CD14-positive monocyte (primary cell): ENCODE measurements at regions not wholly inside any gene's neighbourhood (a gene's known extent, or its start where the extent isn't known, plus 50 kb on each side); places are given as distances from the start of the nearest gene placed in this dataset.

Source experiments
- DNase-seq, 3 donors: peaks; one replicate each; pipeline ENCODE4 v3.0.0-alpha.2; 2011 to 2022
- H2AFZ ChIP-seq: 2 replicates; pipeline ENCODE4 v1.6.0; 2012; ENCODE audit warnings: mild to moderate bottlenecking, low read depth, low read length, inconsistent platforms; ENCODE audit not compliant: insufficient read depth, poor library complexity, severe bottlenecking
- H3K27ac ChIP-seq, 2 donors: 1 replicate in 1 of 2; 2 replicates in 1 of 2; pipeline ENCODE4 v1.5.1; 2012 to 2013; ENCODE audit warnings: low read length in 2 of 2, control low read depth in 1 of 2, inconsistent platforms in 1 of 2, low read depth in 1 of 2, mild to moderate bottlenecking in 1 of 2
- H3K27me3 ChIP-seq, 2 donors: one replicate each; pipeline versions ENCODE4 v1.6.0 to v1.6.1; 2011 to 2013; ENCODE audit warnings: low read length in 2 of 2; ENCODE audit not compliant: control insufficient read depth in 2 of 2, insufficient read depth in 2 of 2
- H3K36me3 ChIP-seq, 2 donors: replicated peaks in 1 of 2; 1 replicate in 1 of 2; 2 replicates in 1 of 2; pipeline versions ENCODE4 v1.5.1 to v1.6.1; 2012 to 2013; ENCODE audit warnings: low read length in 2 of 2, control low read depth in 1 of 2, inconsistent platforms in 1 of 2, mild to moderate bottlenecking in 1 of 2; ENCODE audit not compliant: insufficient read depth in 2 of 2, control insufficient read depth in 1 of 2
- H3K4me1 ChIP-seq, 2 donors: 1 replicate in 1 of 2; 2 replicates in 1 of 2; pipeline versions ENCODE4 v1.5.1 to v1.6.1; 2012 to 2013; ENCODE audit warnings: low read length in 2 of 2, control low read depth in 1 of 2, inconsistent platforms in 1 of 2, mild to moderate bottlenecking in 1 of 2, moderate library complexity in 1 of 2; ENCODE audit not compliant: insufficient read depth in 2 of 2, control insufficient read depth in 1 of 2
- H3K4me2 ChIP-seq: replicated peaks from 2 replicates; pipeline ENCODE3; 2012; ENCODE audit warnings: low read length, moderate library complexity, mild to moderate bottlenecking; ENCODE audit not compliant: poor library complexity, severe bottlenecking; ENCODE audit errors: extremely low read depth
- H3K4me3 ChIP-seq, 3 experiments: fragments of 200-600 bp in 1 of 3; sonication (generic) in 1 of 3; replicated peaks in 1 of 3; 1 replicate in 2 of 3; 2 replicates in 1 of 3; pipeline ENCODE4 v1.5.1; 2011 to 2013; ENCODE audit warnings: low read length in 3 of 3, mild to moderate bottlenecking in 3 of 3, control low read depth in 2 of 3, low read depth in 2 of 3, inconsistent platforms in 1 of 3, moderate library complexity in 1 of 3
- H3K79me2 ChIP-seq: 2 replicates; pipeline ENCODE4 v1.6.0; 2012; ENCODE audit warnings: mild to moderate bottlenecking, control low read depth, inconsistent platforms, low read length, moderate library complexity; ENCODE audit not compliant: insufficient read depth
- H3K9ac ChIP-seq: 2 replicates; pipeline ENCODE4 v1.6.0; 2017; ENCODE audit warnings: low read length, mild to moderate bottlenecking; ENCODE audit not compliant: insufficient read depth, poor library complexity, severe bottlenecking
- H3K9me3 ChIP-seq, 2 donors: replicated peaks in 1 of 2; 1 replicate in 1 of 2; 2 replicates in 1 of 2; pipeline versions ENCODE4 v1.5.1 to v1.6.1; 2012 to 2013; ENCODE audit warnings: low read length in 2 of 2, control low read depth in 1 of 2; ENCODE audit not compliant: control insufficient read depth in 1 of 2, insufficient read depth in 1 of 2
- H4K20me1 ChIP-seq: 2 replicates; pipeline ENCODE4 v1.6.0; 2012; ENCODE audit warnings: mild to moderate bottlenecking, low read length, control low read depth, moderate library complexity; ENCODE audit not compliant: insufficient read depth
- H3K27ac Mint-ChIP-seq, 7 donors: one replicate each; pipeline ENCODE4 v1.8.0; 2020; ENCODE audit warnings: mild to moderate bottlenecking in 7 of 7, mixed read lengths in 7 of 7, moderate library complexity in 6 of 7, inconsistent platforms in 2 of 7
- H3K27me3 Mint-ChIP-seq, 3 donors: one replicate each; pipeline ENCODE4 v1.8.0; 2021 to 2022; ENCODE audit warnings: low read depth in 3 of 3, mild to moderate bottlenecking in 3 of 3, mixed read lengths in 3 of 3, moderate library complexity in 3 of 3, inconsistent platforms in 1 of 3
- H3K36me3 Mint-ChIP-seq, 2 donors: one replicate each; pipeline ENCODE4 v1.8.0; 2020; ENCODE audit warnings: mixed read lengths in 2 of 2, inconsistent platforms in 1 of 2, mild to moderate bottlenecking in 1 of 2
- H3K4me1 Mint-ChIP-seq: one replicate; pipeline ENCODE4 v1.8.0; 2020; ENCODE audit warnings: mild to moderate bottlenecking, mixed read lengths
- H3K4me3 Mint-ChIP-seq, 2 donors: one replicate each; pipeline ENCODE4 v1.8.0; 2020; ENCODE audit warnings: mild to moderate bottlenecking in 2 of 2, mixed read lengths in 2 of 2, moderate library complexity in 1 of 2
- H3K9me3 Mint-ChIP-seq, 7 donors: one replicate each; pipeline ENCODE4 v1.8.0; 2020 to 2022; ENCODE audit warnings: mixed read lengths in 7 of 7, mild to moderate bottlenecking in 6 of 7, moderate library complexity in 6 of 7, inconsistent platforms in 2 of 7
- CTCF ChIP-seq: fragments of 200-600 bp; IDR thresholded peaks from one replicate; pipeline ENCODE4 v1.8.0; 2022; ENCODE audit warnings: antibody characterized with exemption, mild to moderate bottlenecking
- WGBS: methylation state at CpG from one replicate; pipeline ENCODE4 v1.1.5; 2013; ENCODE audit warnings: missing lambda C conversion rate; ENCODE audit not compliant: insufficient coverage; 5-methylcytosine and 5-hydroxymethylcytosine counted together
- intact Hi-C, 2 donors: fragments of 100-400 bp; cut with micrococcal nuclease; formaldehyde crosslinking; loops; one replicate each; pipeline versions ENCODE4 v1.15.0 to v1.15.1; 2023

GRCh38 chr14:98941481-98941880 is 330.5 kb downstream of the BCL11B start:
- Histone ChIP-seq H3K79me2 (no peaks in the 10 kb centered on the region), H3K4me1 (peaks cover 0 to 9% of the 10 kb centered on the region in 2 donors), H3K4me2 (no peak overlapping the region), H2AFZ (no peak overlapping the region), H3K4me3 (no peak overlapping the region), H3K27me3 (peaks cover 0 to 4% of the 10 kb centered on the region in 2 donors), H3K9me3 (no peaks in the 10 kb centered on the region), H4K20me1 (no peaks in the 10 kb centered on the region), H3K9ac (no peak overlapping the region), H3K36me3 (no peaks in the 10 kb centered on the region), H3K27ac (no peak overlapping the region)
- Mint-ChIP-seq H3K9me3 (peaks cover 0 to 4% (median 0%) of the 10 kb centered on the region in 7 donors), H3K27me3 (peaks cover 3 to 28% (median 8%) of the 10 kb centered on the region in 3 donors), H3K4me1 (peaks cover 11% of the 10 kb centered on the region), H3K27ac (no peak overlapping the region), H3K36me3 (no peaks in the 10 kb centered on the region), H3K4me3 (no peak overlapping the region)
- no peak for TF ChIP-seq CTCF
- no peak for DNase-seq
- intact Hi-C loops = no loop called here

GRCh38 chr14:98943907-98944306 is 328.1 kb downstream of the BCL11B start:
- Mint-ChIP-seq H3K4me1 (peaks cover 24% of the 10 kb centered on the region), H3K27ac (no peak overlapping the region), H3K27me3 (peaks cover 3 to 23% (median 8%) of the 10 kb centered on the region in 3 donors), H3K36me3 (no peaks in the 10 kb centered on the region), H3K9me3 (peaks cover 0 to 2% (median 0%) of the 10 kb centered on the region in 7 donors), H3K4me3 (no peak overlapping the region)
- Histone ChIP-seq H3K4me3 (no peak overlapping the region), H4K20me1 (no peaks in the 10 kb centered on the region), H3K79me2 (no peaks in the 10 kb centered on the region), H3K27me3 (peaks cover 0 to 4% of the 10 kb centered on the region in 2 donors), H3K9ac (no peak overlapping the region), H3K27ac (no peak overlapping the region), H3K4me1 (peaks cover 3 to 13% of the 10 kb centered on the region in 2 donors), H3K36me3 (no peaks in the 10 kb centered on the region), H2AFZ (no peak overlapping the region), H3K4me2 (no peak overlapping the region), H3K9me3 (no peaks in the 10 kb centered on the region)
- 100% methylated on average over 2 of the region's 6 CpGs for WGBS
- no peak for TF ChIP-seq CTCF
- intact Hi-C loops = no loop called here
- no peak for DNase-seq
